KMS-11 (cell line): ENCODE measurements at regions not wholly inside any gene's neighbourhood (a gene's known extent, or its start where the extent isn't known, plus 50 kb on each side); places are given as distances from the start of the nearest gene placed in this dataset.

ENCODE experiments used
- H2AFZ ChIP-seq: fragments of 200-600 bp; sonication (generic); 2 replicates; pipeline ENCODE4 v1.6.1; 2016; ENCODE audit warnings: antibody characterized with exemption, mixed run types, low read depth
- H3K27ac ChIP-seq: fragments of 200-600 bp; sonication (generic); 2 replicates; pipeline ENCODE4 v1.6.1; 2016; ENCODE audit warnings: mild to moderate bottlenecking, mixed run types
- H3K27me3 ChIP-seq: fragments of 200-600 bp; sonication (generic); 2 replicates; pipeline ENCODE4 v1.6.1; 2017; ENCODE audit warnings: mild to moderate bottlenecking, low read depth, mixed run types, moderate library complexity; ENCODE audit not compliant: insufficient read depth
- H3K36me3 ChIP-seq: fragments of 200-600 bp; sonication (generic); 2 replicates; pipeline ENCODE4 v1.6.1; 2017; ENCODE audit warnings: mild to moderate bottlenecking, mixed run types; ENCODE audit not compliant: insufficient read depth
- H3K4me1 ChIP-seq: fragments of 200-600 bp; sonication (generic); 2 replicates; pipeline ENCODE4 v1.6.1; 2016; ENCODE audit warnings: mild to moderate bottlenecking, low read depth, mixed run types; ENCODE audit not compliant: poor library complexity, severe bottlenecking
- H3K4me2 ChIP-seq: fragments of 200-600 bp; sonication (generic); 2 replicates; pipeline ENCODE4 v1.7.0; 2016; ENCODE audit warnings: mild to moderate bottlenecking, mixed run types
- H3K4me3 ChIP-seq: fragments of 200-600 bp; sonication (generic); IDR thresholded peaks from 2 replicates; pipeline ENCODE4 v1.6.1; 2017; ENCODE audit warnings: low read depth, low read length, mixed read lengths; ENCODE audit not compliant: insufficient read depth
- H3K79me2 ChIP-seq: fragments of 200-600 bp; sonication (generic); 2 replicates; pipeline ENCODE4 v1.6.1; 2016; ENCODE audit warnings: low read depth, mixed run types; ENCODE audit not compliant: insufficient read depth
- H3K9ac ChIP-seq: fragments of 200-600 bp; sonication (generic); 2 replicates; pipeline ENCODE4 v1.6.1; 2016; ENCODE audit warnings: mild to moderate bottlenecking, mixed run types
- H4K20me1 ChIP-seq: fragments of 200-600 bp; sonication (generic); 2 replicates; pipeline ENCODE4 v1.6.1; 2016; ENCODE audit warnings: mild to moderate bottlenecking, mixed run types; ENCODE audit not compliant: insufficient read depth
- CTCF ChIP-seq: fragments of 200-600 bp; sonication (generic); conservative IDR thresholded peaks from 2 replicates; pipeline ENCODE4 v1.6.1; 2017; ENCODE audit warnings: low read depth, mild to moderate bottlenecking, antibody characterized with exemption, low read length, moderate library complexity, mixed read lengths

GRCh38 chr12:17342381-17342961 lies 736.5 kb upstream of the LMO3 start:
- no peak for TF ChIP-seq CTCF
- no peaks in the 10 kb centered on the region for H3K27me3 ChIP-seq
- H3K4me1 ChIP-seq, result no peaks in the 10 kb centered on the region
- no peaks in the 10 kb centered on the region for H4K20me1 ChIP-seq
- H2AFZ ChIP-seq, result no peak overlapping the region
- no peaks in the 10 kb centered on the region for H3K36me3 ChIP-seq
- no peak overlapping the region for H3K4me3 ChIP-seq
- H3K27ac ChIP-seq, result no peak overlapping the region
- no peak overlapping the region for H3K4me2 ChIP-seq
- no peak overlapping the region for H3K9ac ChIP-seq
- H3K79me2 ChIP-seq, result no peaks in the 10 kb centered on the region

GRCh38 chr12:17335487-17335886 lies 729.5 kb upstream of the LMO3 start:
- Histone ChIP-seq H3K4me2 (no peak overlapping the region), H3K9ac (no peak overlapping the region), H3K79me2 (no peaks in the 10 kb centered on the region), H3K27ac (no peak overlapping the region), H3K4me3 (no peak overlapping the region), H3K4me1 (no peaks in the 10 kb centered on the region), H3K36me3 (no peaks in the 10 kb centered on the region), H2AFZ (no peak overlapping the region), H3K27me3 (no peaks in the 10 kb centered on the region), H4K20me1 (no peaks in the 10 kb centered on the region)
- TF ChIP-seq CTCF, result no peak

GRCh38 chr12:17334784-17335183 lies 728.8 kb upstream of the LMO3 start:
- H3K79me2 ChIP-seq, result no peaks in the 10 kb centered on the region
- no peak overlapping the region for H2AFZ ChIP-seq
- TF ChIP-seq CTCF, result no peak
- no peak overlapping the region for H3K4me3 ChIP-seq
- no peaks in the 10 kb centered on the region for H3K4me1 ChIP-seq
- H3K36me3 ChIP-seq, result no peaks in the 10 kb centered on the region
- no peak overlapping the region for H3K9ac ChIP-seq
- H3K4me2 ChIP-seq, result no peak overlapping the region
- no peaks in the 10 kb centered on the region for H3K27me3 ChIP-seq
- H4K20me1 ChIP-seq, result no peaks in the 10 kb centered on the region
- H3K27ac ChIP-seq, result no peak overlapping the region

- no peak overlapping the region for H2AFZ ChIP-seq
- H3K27me3 ChIP-seq, result no peaks in the 10 kb centered on the region
- H3K27ac ChIP-seq, result no peak overlapping the region
- H3K4me1 ChIP-seq, result no peaks in the 10 kb centered on the region
- H3K9ac ChIP-seq, result no peak overlapping the region
- no peaks in the 10 kb centered on the region for H3K36me3 ChIP-seq
- H3K4me2 ChIP-seq, result no peak overlapping the region
- H3K79me2 ChIP-seq, result no peaks in the 10 kb centered on the region
- no peak for TF ChIP-seq CTCF
- H4K20me1 ChIP-seq, result no peaks in the 10 kb centered on the region
- H3K4me3 ChIP-seq, result no peak overlapping the region
Measured at GRCh38 chr12:17333287-17333686, 727.3 kb upstream of the LMO3 start.

- H3K27ac ChIP-seq, result no peak overlapping the region
- no peaks in the 10 kb centered on the region for H3K27me3 ChIP-seq
- no peak overlapping the region for H3K9ac ChIP-seq
- no peaks in the 10 kb centered on the region for H4K20me1 ChIP-seq
- TF ChIP-seq CTCF, result no peak
- H3K4me1 ChIP-seq, result no peaks in the 10 kb centered on the region
- no peak overlapping the region for H2AFZ ChIP-seq
- H3K4me2 ChIP-seq, result no peak overlapping the region
- H3K79me2 ChIP-seq, result no peaks in the 10 kb centered on the region
- H3K36me3 ChIP-seq, result no peaks in the 10 kb centered on the region
- no peak overlapping the region for H3K4me3 ChIP-seq
Measured at GRCh38 chr12:17326649-17327048, 720.7 kb upstream of the LMO3 start.
